ENCODE measurements at regions not wholly inside any gene's neighbourhood (a gene's known extent, or its start where the extent isn't known, plus 50 kb on each side); places are given as distances from the start of the nearest gene placed in this dataset.

DNA sequence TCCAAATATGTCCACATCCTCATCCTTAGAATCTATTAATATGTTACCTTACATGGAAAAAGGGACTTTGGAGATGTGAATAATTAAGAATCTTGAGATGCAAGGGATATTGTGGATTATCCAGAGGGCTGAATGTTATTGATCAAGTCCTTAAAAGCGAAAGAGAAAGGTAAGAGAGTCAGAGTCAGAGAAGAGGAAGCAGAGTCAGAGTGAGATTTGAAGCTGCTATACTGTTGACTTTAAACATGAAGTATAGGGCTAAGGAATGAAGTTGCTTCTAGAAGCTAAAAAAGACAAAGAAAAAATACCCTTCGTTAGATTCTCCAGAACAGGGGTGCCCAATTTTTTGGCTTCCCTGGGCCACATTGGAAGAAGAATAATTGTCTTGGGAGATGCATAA is 627.2 kb upstream of the SLITRK6 start:
- no peak overlapping the region for H3K9ac ChIP-seq
- no peaks in the 10 kb centered on the region for H3K4me1 ChIP-seq
- H3K27me3 ChIP-seq (ENCODE audit: control insufficient read depth, insufficient read depth, low read length) = no peaks in the 10 kb centered on the region
- TF ChIP-seq, protein P1, sequence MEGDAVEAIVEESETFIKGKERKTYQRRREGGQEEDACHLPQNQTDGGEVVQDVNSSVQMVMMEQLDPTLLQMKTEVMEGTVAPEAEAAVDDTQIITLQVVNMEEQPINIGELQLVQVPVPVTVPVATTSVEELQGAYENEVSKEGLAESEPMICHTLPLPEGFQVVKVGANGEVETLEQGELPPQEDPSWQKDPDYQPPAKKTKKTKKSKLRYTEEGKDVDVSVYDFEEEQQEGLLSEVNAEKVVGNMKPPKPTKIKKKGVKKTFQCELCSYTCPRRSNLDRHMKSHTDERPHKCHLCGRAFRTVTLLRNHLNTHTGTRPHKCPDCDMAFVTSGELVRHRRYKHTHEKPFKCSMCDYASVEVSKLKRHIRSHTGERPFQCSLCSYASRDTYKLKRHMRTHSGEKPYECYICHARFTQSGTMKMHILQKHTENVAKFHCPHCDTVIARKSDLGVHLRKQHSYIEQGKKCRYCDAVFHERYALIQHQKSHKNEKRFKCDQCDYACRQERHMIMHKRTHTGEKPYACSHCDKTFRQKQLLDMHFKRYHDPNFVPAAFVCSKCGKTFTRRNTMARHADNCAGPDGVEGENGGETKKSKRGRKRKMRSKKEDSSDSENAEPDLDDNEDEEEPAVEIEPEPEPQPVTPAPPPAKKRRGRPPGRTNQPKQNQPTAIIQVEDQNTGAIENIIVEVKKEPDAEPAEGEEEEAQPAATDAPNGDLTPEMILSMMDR (IDR thresholded peaks at IDR 0.05) = no peak
- H2AFZ ChIP-seq = no peak overlapping the region
- H3K9me3 ChIP-seq (ENCODE audit: control insufficient read depth, low read length) = no peaks in the 10 kb centered on the region
- no peaks in the 10 kb centered on the region for H3K79me2 ChIP-seq
- no peak overlapping the region for H3K4me2 ChIP-seq (ENCODE audit: low read length)
- H3K36me3 ChIP-seq (ENCODE audit: control insufficient read depth, insufficient read depth, low read length) = no peaks in the 10 kb centered on the region
- H3K27ac ChIP-seq = no peak overlapping the region
- H3K4me3 ChIP-seq (ENCODE audit: low read depth, low read length) = no peak overlapping the region

DNA sequence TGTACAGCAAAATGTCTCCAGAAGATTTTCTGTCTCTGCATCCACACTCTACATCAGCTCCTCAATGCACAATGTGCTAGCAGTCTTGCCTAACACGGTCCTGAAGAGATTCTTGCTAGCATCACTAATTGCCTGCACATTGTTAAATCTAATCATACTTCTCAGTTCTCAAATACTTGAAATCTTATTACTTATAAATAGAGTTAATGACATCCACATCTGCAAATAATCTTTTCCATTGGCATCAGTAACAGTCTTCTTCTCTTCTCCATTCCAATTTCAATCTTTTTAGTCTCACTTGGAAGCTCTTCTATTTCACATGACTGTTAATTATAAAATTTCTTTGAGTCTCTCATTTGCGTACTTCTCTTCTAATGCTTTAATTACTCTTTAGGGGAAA is 630.5 kb upstream of the SLITRK6 start:
- no peaks in the 10 kb centered on the region for H3K9me3 ChIP-seq (ENCODE audit: control insufficient read depth, low read length)
- H3K79me2 ChIP-seq = no peaks in the 10 kb centered on the region
- no peak overlapping the region for H2AFZ ChIP-seq
- no peaks in the 10 kb centered on the region for H3K4me1 ChIP-seq
- no peak overlapping the region for H3K4me3 ChIP-seq (ENCODE audit: low read depth, low read length)
- no peak overlapping the region for H3K4me2 ChIP-seq (ENCODE audit: low read length)
- TF ChIP-seq, protein P1 (IDR thresholded peaks at IDR 0.05) = no peak
- no peaks in the 10 kb centered on the region for H3K36me3 ChIP-seq (ENCODE audit: control insufficient read depth, insufficient read depth, low read length)
- no peaks in the 10 kb centered on the region for H3K27me3 ChIP-seq (ENCODE audit: control insufficient read depth, insufficient read depth, low read length)
- no peak overlapping the region for H3K27ac ChIP-seq
- H3K9ac ChIP-seq = no peak overlapping the region

DNA sequence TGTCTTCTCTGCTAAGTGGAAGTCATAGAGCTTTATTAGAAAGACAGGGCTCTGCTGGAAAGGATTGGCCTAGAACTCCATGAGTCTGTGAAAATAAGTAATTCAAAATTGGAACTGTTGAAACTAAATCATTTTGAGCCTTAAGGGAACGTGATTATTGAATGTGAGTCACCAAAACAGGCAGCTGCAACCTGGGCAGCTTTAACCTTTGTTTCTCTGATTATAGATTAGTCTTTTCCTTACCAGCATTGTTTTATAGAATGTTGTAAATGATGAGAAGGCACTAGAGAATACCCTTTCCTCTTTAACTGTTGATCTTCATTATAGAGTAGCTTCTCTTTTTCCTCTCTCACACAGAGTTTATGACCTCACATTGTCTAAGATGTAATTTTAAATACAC is 638.8 kb upstream of the SLITRK6 start:
- H2AFZ ChIP-seq = no peak overlapping the region

DNA sequence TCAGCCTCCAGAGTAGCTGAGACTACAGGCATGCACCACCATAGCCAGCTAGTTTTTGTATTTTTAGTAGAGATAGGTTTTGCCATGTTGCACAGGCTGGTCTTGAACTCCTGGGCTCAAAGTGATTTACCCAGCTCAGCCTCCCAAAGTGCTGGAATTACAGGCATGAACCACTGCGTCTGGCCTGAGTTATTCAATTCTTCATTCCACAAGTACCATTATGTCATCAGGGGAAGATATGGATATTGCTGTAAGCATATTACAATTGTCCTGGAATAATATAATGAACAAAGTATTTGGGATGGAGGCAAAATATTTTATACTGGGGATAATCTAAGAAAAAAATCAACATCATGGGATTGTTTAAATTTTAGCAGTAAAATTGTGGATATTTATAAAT is 646.0 kb upstream of the SLITRK6 start:
- no peaks in the 10 kb centered on the region for H3K36me3 ChIP-seq (ENCODE audit: control insufficient read depth, insufficient read depth, low read length)
- H3K9ac ChIP-seq = no peak overlapping the region
- no peaks in the 10 kb centered on the region for H3K27me3 ChIP-seq (ENCODE audit: control insufficient read depth, insufficient read depth, low read length)
- H3K4me3 ChIP-seq (ENCODE audit: low read depth, low read length) = no peak overlapping the region
- H3K79me2 ChIP-seq = no peaks in the 10 kb centered on the region
- no peak overlapping the region for H2AFZ ChIP-seq
- H3K4me1 ChIP-seq = no peaks in the 10 kb centered on the region
- H3K4me2 ChIP-seq (ENCODE audit: low read length) = no peak overlapping the region
- TF ChIP-seq, protein P1 (IDR thresholded peaks at IDR 0.05) = no peak
- H3K9me3 ChIP-seq (ENCODE audit: control insufficient read depth, low read length) = no peaks in the 10 kb centered on the region
- H3K27ac ChIP-seq = no peak overlapping the region

More for the DNA sequence above, 638.8 kb upstream of the SLITRK6 start:
- Histone ChIP-seq H3K4me3 (ENCODE audit: low read depth, low read length) (no peak overlapping the region), H3K79me2 (no peaks in the 10 kb centered on the region), H3K9ac (no peak overlapping the region), H3K27ac (no peak overlapping the region), H3K4me1 (no peaks in the 10 kb centered on the region), H3K27me3 (ENCODE audit: control insufficient read depth, insufficient read depth, low read length) (no peaks in the 10 kb centered on the region), H3K36me3 (ENCODE audit: control insufficient read depth, insufficient read depth, low read length) (no peaks in the 10 kb centered on the region), H3K4me2 (ENCODE audit: low read length) (no peak overlapping the region), H3K9me3 (ENCODE audit: control insufficient read depth, low read length) (no peaks in the 10 kb centered on the region)
- TF ChIP-seq, protein P1 (IDR thresholded peaks at IDR 0.05) = no peak

DNA sequence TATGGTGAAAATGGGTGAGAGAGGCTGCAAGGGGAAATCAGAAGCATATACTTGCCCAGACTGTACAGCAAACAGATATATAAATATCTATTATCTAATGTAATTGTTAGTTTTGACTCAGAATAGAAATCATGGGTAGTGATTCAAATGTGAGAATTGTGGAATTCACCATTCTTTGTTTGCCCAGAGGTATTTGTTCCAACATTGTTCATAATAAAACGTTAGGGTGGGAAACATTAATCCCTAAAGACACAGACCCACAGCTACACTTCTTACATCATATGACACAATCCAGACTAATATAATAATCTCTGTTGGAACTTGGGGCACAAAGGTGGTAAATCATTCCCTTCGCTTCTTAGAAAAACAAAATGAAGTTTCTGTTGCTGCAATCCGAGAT is 646.5 kb upstream of the SLITRK6 start:
- no peak overlapping the region for H3K4me3 ChIP-seq (ENCODE audit: low read depth, low read length)
- H3K27me3 ChIP-seq (ENCODE audit: control insufficient read depth, insufficient read depth, low read length) = no peaks in the 10 kb centered on the region
- no peaks in the 10 kb centered on the region for H3K79me2 ChIP-seq
- no peaks in the 10 kb centered on the region for H3K9me3 ChIP-seq (ENCODE audit: control insufficient read depth, low read length)
- H2AFZ ChIP-seq = no peak overlapping the region
- H3K4me1 ChIP-seq = no peaks in the 10 kb centered on the region
- H3K36me3 ChIP-seq (ENCODE audit: control insufficient read depth, insufficient read depth, low read length) = no peaks in the 10 kb centered on the region
- TF ChIP-seq, protein P1 (IDR thresholded peaks at IDR 0.05) = no peak
- H3K4me2 ChIP-seq (ENCODE audit: low read length) = no peak overlapping the region
- no peak overlapping the region for H3K27ac ChIP-seq
- no peak overlapping the region for H3K9ac ChIP-seq

Data from parathyroid adenoma (tissue), 2 donors.